Activated naive CD4-positive, alpha-beta T cell treated with anti-CD3 and anti-CD28 coated beads, Interleukin-2, amount 10 ng/mL, durations not matched to agents 7 days and 5 days (primary cell): ENCODE measurements at regions not wholly inside any gene's neighbourhood (a gene's known extent, or its start where the extent isn't known, plus 50 kb on each side); places are given as distances from the start of the nearest gene placed in this dataset.

Source experiments
- CTCF ChIA-PET: fragments of 350-600 bp; sonication (Branson Sonifier 250); formaldehyde crosslinking; loops from one replicate; lab custom pipeline; 2021; ENCODE audit warnings: antibody characterized with exemption; lab: Charles Lee
- DNase-seq: peaks from one replicate; pipeline ENCODE4 v3.0.0-alpha.2; 2020
- H3K27ac Mint-ChIP-seq: one replicate; pipeline ENCODE4 v1.8.0; 2021; ENCODE audit warnings: mild to moderate bottlenecking, moderate library complexity, mixed read lengths
- H3K27me3 Mint-ChIP-seq: one replicate; pipeline ENCODE4 v1.8.0; 2021; ENCODE audit warnings: mild to moderate bottlenecking, mixed read lengths
- H3K36me3 Mint-ChIP-seq: one replicate; pipeline ENCODE4 v1.8.0; 2021; ENCODE audit warnings: mixed read lengths
- H3K4me1 Mint-ChIP-seq: one replicate; pipeline ENCODE4 v1.8.0; 2021; ENCODE audit warnings: mixed read lengths
- H3K4me3 Mint-ChIP-seq: one replicate; pipeline ENCODE4 v1.8.0; 2021; ENCODE audit warnings: mild to moderate bottlenecking, moderate library complexity, mixed read lengths
- H3K9me3 Mint-ChIP-seq: one replicate; pipeline ENCODE4 v1.8.0; 2021; ENCODE audit warnings: mixed read lengths

- Mint-ChIP-seq H3K9me3 (no peaks in the 10 kb centered on the region), H3K27ac (no peak overlapping the region), H3K36me3 (no peaks in the 10 kb centered on the region), H3K4me1 (no peaks in the 10 kb centered on the region), H3K27me3 (no peaks in the 10 kb centered on the region), H3K4me3 (no peak overlapping the region)
- DNase-seq, result no peak
- CTCF ChIA-PET, result no interaction called here
These were observed 758.0 kb downstream of the NTRK3 start for GRCh38 chr15:87498560-87498959.

DNA sequence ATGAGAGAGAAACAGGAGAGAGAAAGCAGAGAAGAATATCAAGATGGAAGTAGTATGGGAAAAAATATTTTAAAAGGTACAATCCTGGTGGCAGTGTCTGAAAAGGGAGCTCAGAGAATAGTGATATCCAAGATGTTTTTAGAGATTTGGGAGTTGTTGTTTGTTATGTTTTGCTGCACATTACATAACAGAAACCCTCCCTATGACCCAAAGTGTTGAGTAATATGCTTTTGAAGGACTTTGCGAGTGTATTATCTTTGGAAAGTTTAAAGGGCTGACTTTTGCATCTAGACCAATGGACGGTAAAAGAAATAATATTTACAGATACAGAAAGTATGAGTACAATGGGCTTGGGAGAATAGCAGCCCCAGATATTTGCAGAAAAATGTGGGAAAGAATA, 759.7 kb downstream of the NTRK3 start:
- Mint-ChIP-seq H3K27me3 (no peaks in the 10 kb centered on the region), H3K9me3 (no peaks in the 10 kb centered on the region), H3K27ac (no peak overlapping the region), H3K4me3 (no peak overlapping the region), H3K36me3 (no peaks in the 10 kb centered on the region), H3K4me1 (no peaks in the 10 kb centered on the region)
- DNase-seq, result no peak
- CTCF ChIA-PET, result no interaction called here

- no peaks in the 10 kb centered on the region for H3K36me3 Mint-ChIP-seq
- H3K27me3 Mint-ChIP-seq, result no peaks in the 10 kb centered on the region
- no peak for DNase-seq
- no peak overlapping the region for H3K4me3 Mint-ChIP-seq
- no peaks in the 10 kb centered on the region for H3K9me3 Mint-ChIP-seq
- H3K27ac Mint-ChIP-seq, result no peak overlapping the region
- CTCF ChIA-PET, result no interaction called here
- H3K4me1 Mint-ChIP-seq, result no peaks in the 10 kb centered on the region
These were observed 760.4 kb downstream of the NTRK3 start for GRCh38 chr15:87496109-87496508.

- Mint-ChIP-seq H3K27ac (no peak overlapping the region), H3K27me3 (no peaks in the 10 kb centered on the region), H3K4me1 (no peaks in the 10 kb centered on the region), H3K4me3 (no peak overlapping the region), H3K9me3 (no peaks in the 10 kb centered on the region), H3K36me3 (no peaks in the 10 kb centered on the region)
- DNase-seq, result no peak
- CTCF ChIA-PET, result no interaction called here
These were observed 762.7 kb downstream of the NTRK3 start for GRCh38 chr15:87493803-87494202.

- Mint-ChIP-seq H3K4me3 (no peak overlapping the region), H3K9me3 (no peaks in the 10 kb centered on the region), H3K4me1 (no peaks in the 10 kb centered on the region), H3K27me3 (no peaks in the 10 kb centered on the region), H3K36me3 (no peaks in the 10 kb centered on the region), H3K27ac (no peak overlapping the region)
- no peak for DNase-seq
- CTCF ChIA-PET, result no interaction called here
These were observed 764.2 kb downstream of the NTRK3 start for GRCh38 chr15:87492321-87492720.

DNA sequence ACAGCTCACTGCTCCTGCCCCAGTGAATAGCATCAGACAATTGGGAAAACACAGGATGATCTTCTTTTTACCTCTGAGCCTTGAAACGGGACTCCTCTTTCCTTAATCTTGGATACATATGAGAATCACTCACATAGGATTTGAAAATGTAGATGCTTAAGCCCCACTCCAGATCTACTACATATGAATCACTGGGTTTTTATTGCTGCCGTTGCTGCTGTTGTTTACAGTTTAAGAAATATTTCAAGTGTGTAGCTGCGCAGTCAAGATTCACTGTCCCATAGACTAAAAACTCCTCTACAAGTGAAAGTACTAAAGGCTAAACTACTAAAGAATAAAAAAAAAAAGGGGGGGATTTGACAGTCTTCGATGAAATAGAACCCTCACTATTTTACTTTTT, 765.9 kb downstream of the NTRK3 start:
- H3K4me3 Mint-ChIP-seq, result no peak overlapping the region
- no peaks in the 10 kb centered on the region for H3K9me3 Mint-ChIP-seq
- no peaks in the 10 kb centered on the region for H3K36me3 Mint-ChIP-seq
- DNase-seq, result no peak
- no peaks in the 10 kb centered on the region for H3K27me3 Mint-ChIP-seq
- CTCF ChIA-PET, result no interaction called here
- H3K27ac Mint-ChIP-seq, result no peak overlapping the region
- no peaks in the 10 kb centered on the region for H3K4me1 Mint-ChIP-seq

GRCh38 chr15:87489902-87490665, 766.5 kb downstream of the NTRK3 start:
- CTCF ChIA-PET, result no interaction called here
- no peak for DNase-seq
- Mint-ChIP-seq H3K4me1 (no peaks in the 10 kb centered on the region), H3K36me3 (no peaks in the 10 kb centered on the region), H3K4me3 (no peak overlapping the region), H3K27ac (no peak overlapping the region), H3K27me3 (no peaks in the 10 kb centered on the region), H3K9me3 (no peaks in the 10 kb centered on the region)

- H3K27ac Mint-ChIP-seq, result no peak overlapping the region
- H3K9me3 Mint-ChIP-seq, result no peaks in the 10 kb centered on the region
- CTCF ChIA-PET, result no interaction called here
- DNase-seq, result no peak
- H3K36me3 Mint-ChIP-seq, result no peaks in the 10 kb centered on the region
- H3K4me3 Mint-ChIP-seq, result no peak overlapping the region
- H3K27me3 Mint-ChIP-seq, result no peaks in the 10 kb centered on the region
- H3K4me1 Mint-ChIP-seq, result no peaks in the 10 kb centered on the region
These were observed 767.1 kb downstream of the NTRK3 start for GRCh38 chr15:87489456-87489855.

DNA sequence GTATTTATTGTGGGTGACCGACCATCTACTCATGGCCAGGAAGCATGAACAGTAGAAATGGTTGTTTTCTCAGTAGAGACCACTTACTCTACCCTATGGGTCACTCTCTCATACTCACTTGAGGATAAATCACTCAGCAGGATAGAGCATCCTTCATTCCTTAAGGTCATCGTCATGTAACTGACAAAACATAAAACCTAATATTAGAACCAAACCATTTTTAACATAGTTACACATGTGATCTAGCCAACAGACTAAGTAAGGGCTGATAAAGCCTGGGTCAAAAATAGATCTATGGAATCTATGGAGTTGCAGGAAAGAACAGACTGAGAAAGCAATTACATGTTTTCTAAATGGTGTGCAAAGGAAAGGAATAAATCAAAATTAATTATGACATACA, 769.1 kb downstream of the NTRK3 start:
- Mint-ChIP-seq H3K9me3 (no peaks in the 10 kb centered on the region), H3K36me3 (no peaks in the 10 kb centered on the region), H3K4me3 (no peak overlapping the region), H3K27ac (no peak overlapping the region), H3K27me3 (no peaks in the 10 kb centered on the region), H3K4me1 (no peaks in the 10 kb centered on the region)
- CTCF ChIA-PET, result no interaction called here
- no peak for DNase-seq

DNA sequence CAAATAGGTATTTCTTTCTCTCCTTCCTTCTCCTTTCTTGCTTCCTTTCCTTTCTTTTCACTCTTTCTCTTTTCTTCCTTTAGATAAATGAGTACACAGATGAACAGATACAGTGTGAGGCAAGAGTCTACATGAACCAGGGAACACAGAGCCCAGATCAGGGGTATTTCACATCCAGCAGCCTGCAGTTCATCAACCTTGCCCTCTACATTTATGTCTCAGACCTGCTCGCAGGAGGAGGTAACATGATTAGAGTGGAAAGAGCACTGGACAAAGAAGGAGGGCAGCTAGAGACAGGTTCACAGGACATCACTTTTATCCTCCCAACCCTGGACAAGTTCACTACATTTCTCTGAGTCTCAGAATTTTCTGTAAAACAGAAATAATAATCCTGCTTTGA, 773.1 kb downstream of the NTRK3 start:
- Mint-ChIP-seq H3K4me1 (no peaks in the 10 kb centered on the region), H3K27me3 (no peaks in the 10 kb centered on the region), H3K9me3 (peaks cover 3% of the 10 kb centered on the region), H3K36me3 (no peaks in the 10 kb centered on the region), H3K4me3 (no peak overlapping the region), H3K27ac (no peak overlapping the region)
- CTCF ChIA-PET, result no interaction called here
- no peak for DNase-seq

GRCh38 chr15:87481126-87481525, 775.4 kb downstream of the NTRK3 start:
- peaks cover 3% of the 10 kb centered on the region for H3K9me3 Mint-ChIP-seq
- no peaks in the 10 kb centered on the region for H3K27me3 Mint-ChIP-seq
- no peak for DNase-seq
- CTCF ChIA-PET, result no interaction called here
- no peak overlapping the region for H3K4me3 Mint-ChIP-seq
- no peaks in the 10 kb centered on the region for H3K36me3 Mint-ChIP-seq
- H3K4me1 Mint-ChIP-seq, result no peaks in the 10 kb centered on the region
- no peak overlapping the region for H3K27ac Mint-ChIP-seq

DNA sequence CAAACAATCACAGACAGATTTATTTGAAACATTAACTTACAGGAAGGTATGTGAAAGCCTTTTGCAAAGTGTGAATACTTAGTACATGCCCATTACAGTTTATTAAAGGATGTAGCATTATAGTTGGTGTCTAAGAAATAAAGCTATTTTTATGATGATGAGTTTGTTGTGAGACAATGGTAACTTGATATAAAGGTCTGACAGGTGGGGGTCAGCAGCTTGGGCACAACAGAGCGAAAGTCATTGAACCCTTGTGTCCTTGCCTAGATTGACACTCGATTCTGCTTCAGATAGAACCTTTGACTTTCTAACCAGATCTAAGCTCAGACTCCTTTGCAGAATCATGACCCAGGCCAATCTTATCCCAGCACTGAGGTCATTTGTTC, 777.9 kb downstream of the NTRK3 start:
- DNase-seq, result no peak
- H3K9me3 Mint-ChIP-seq, result peaks cover 3% of the 10 kb centered on the region
- CTCF ChIA-PET, result interaction anchor here (0.6 kb wide), 1 partner anchor 42 kb away, joined by 3 read pairs; no protein-coding TSS in a partner anchor
- no peak overlapping the region for H3K27ac Mint-ChIP-seq
- H3K4me1 Mint-ChIP-seq, result no peaks in the 10 kb centered on the region
- H3K4me3 Mint-ChIP-seq, result no peak overlapping the region
- no peaks in the 10 kb centered on the region for H3K36me3 Mint-ChIP-seq
- no peaks in the 10 kb centered on the region for H3K27me3 Mint-ChIP-seq

- no peak overlapping the region for H3K4me3 Mint-ChIP-seq
- no peak for DNase-seq
- H3K4me1 Mint-ChIP-seq, result no peaks in the 10 kb centered on the region
- no peaks in the 10 kb centered on the region for H3K27me3 Mint-ChIP-seq
- no peak overlapping the region for H3K27ac Mint-ChIP-seq
- CTCF ChIA-PET, result no interaction called here
- peaks cover 3% of the 10 kb centered on the region for H3K9me3 Mint-ChIP-seq
- H3K36me3 Mint-ChIP-seq, result no peaks in the 10 kb centered on the region
These were observed 778.5 kb downstream of the NTRK3 start for GRCh38 chr15:87477737-87478686.

DNA sequence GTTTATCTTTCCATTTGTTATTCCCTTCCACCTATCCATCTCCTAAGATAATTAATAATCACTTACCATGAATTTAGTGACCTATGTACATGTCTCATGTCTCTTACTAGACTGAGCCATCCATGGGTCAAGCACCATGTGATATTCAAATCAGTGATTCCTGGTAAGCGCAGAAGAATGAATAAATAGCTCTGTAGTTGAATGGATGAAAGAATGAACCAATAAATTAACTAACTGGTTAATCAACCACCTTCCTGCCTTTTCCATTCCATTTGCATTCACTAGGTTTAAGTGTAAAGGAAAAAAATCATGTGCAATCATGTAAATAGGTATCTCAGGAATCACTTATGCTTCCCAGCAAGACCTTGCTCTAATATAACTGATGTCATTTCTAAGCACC, 779.5 kb downstream of the NTRK3 start:
- no peak overlapping the region for H3K27ac Mint-ChIP-seq
- CTCF ChIA-PET, result no interaction called here

GRCh38 chr15:87470923-87471322, 785.6 kb downstream of the NTRK3 start:
- no peaks in the 10 kb centered on the region for H3K9me3 Mint-ChIP-seq
- no peak overlapping the region for H3K4me3 Mint-ChIP-seq
- H3K36me3 Mint-ChIP-seq, result no peaks in the 10 kb centered on the region
- CTCF ChIA-PET, result no interaction called here
- H3K27me3 Mint-ChIP-seq, result no peaks in the 10 kb centered on the region
- DNase-seq, result no peak
- H3K27ac Mint-ChIP-seq, result no peak overlapping the region
- no peaks in the 10 kb centered on the region for H3K4me1 Mint-ChIP-seq

More for the DNA sequence above, 779.5 kb downstream of the NTRK3 start:
- Mint-ChIP-seq H3K27me3 (no peaks in the 10 kb centered on the region), H3K36me3 (no peaks in the 10 kb centered on the region), H3K4me1 (no peaks in the 10 kb centered on the region), H3K9me3 (peaks cover 1% of the 10 kb centered on the region), H3K4me3 (no peak overlapping the region)
- DNase-seq, result no peak
